ENCODE measurements at regions not wholly inside any gene's neighbourhood (a gene's known extent, or its start where the extent isn't known, plus 50 kb on each side); places are given as distances from the start of the nearest gene placed in this dataset.

DNA sequence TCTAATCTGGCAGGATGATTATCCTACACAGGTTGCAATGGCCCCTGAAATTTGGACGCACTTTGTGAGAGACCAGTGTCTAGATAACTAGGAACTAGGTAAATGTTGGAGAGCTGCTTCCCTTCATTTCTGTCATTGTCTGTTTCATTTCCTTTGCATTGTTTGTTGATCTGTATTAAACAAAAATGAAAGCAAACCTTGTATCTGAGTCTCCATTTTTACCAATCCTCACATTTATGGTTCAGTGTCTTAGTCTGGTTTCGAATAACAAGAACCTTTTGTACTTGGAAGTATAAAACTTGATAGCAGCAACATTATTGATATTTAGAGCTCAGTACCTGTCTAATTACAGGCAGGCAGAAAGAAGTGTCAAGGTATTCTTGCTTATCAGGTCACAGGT is 105.5 kb downstream of the MRPS30 start:
- H3K9me3 ChIP-seq (ENCODE audit: low read length), result no peaks in the 10 kb centered on the region
- H3K36me3 ChIP-seq (ENCODE audit: insufficient read depth, low read length), result no peaks in the 10 kb centered on the region
- TF ChIP-seq TAF1 (IDR thresholded peaks at IDR 0.05; ENCODE audit: low read depth) (no peak), RAD21 (conservative IDR thresholded peaks at IDR 0.05) (no peak), SMC3 (conservative IDR thresholded peaks at IDR 0.05; ENCODE audit: poor library complexity) (no peak), EP300 (conservative IDR thresholded peaks at IDR 0.05; ENCODE audit: poor library complexity, severe bottlenecking) (no peak), EZH2 (IDR thresholded peaks at IDR 0.05; ENCODE audit: borderline replicate concordance, insufficient read depth, low read length, poor library complexity, severe bottlenecking) (no peak), POLR2AphosphoS5 (IDR thresholded peaks at IDR 0.05) (no peak), MXI1 (conservative IDR thresholded peaks at IDR 0.05; ENCODE audit: poor library complexity, severe bottlenecking) (no peak)
- TF ChIP-seq, protein P1, sequence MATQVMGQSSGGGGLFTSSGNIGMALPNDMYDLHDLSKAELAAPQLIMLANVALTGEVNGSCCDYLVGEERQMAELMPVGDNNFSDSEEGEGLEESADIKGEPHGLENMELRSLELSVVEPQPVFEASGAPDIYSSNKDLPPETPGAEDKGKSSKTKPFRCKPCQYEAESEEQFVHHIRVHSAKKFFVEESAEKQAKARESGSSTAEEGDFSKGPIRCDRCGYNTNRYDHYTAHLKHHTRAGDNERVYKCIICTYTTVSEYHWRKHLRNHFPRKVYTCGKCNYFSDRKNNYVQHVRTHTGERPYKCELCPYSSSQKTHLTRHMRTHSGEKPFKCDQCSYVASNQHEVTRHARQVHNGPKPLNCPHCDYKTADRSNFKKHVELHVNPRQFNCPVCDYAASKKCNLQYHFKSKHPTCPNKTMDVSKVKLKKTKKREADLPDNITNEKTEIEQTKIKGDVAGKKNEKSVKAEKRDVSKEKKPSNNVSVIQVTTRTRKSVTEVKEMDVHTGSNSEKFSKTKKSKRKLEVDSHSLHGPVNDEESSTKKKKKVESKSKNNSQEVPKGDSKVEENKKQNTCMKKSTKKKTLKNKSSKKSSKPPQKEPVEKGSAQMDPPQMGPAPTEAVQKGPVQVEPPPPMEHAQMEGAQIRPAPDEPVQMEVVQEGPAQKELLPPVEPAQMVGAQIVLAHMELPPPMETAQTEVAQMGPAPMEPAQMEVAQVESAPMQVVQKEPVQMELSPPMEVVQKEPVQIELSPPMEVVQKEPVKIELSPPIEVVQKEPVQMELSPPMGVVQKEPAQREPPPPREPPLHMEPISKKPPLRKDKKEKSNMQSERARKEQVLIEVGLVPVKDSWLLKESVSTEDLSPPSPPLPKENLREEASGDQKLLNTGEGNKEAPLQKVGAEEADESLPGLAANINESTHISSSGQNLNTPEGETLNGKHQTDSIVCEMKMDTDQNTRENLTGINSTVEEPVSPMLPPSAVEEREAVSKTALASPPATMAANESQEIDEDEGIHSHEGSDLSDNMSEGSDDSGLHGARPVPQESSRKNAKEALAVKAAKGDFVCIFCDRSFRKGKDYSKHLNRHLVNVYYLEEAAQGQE (IDR thresholded peaks at IDR 0.05; ENCODE audit: borderline replicate concordance), result no peak
- TF ChIP-seq, protein P2, sequence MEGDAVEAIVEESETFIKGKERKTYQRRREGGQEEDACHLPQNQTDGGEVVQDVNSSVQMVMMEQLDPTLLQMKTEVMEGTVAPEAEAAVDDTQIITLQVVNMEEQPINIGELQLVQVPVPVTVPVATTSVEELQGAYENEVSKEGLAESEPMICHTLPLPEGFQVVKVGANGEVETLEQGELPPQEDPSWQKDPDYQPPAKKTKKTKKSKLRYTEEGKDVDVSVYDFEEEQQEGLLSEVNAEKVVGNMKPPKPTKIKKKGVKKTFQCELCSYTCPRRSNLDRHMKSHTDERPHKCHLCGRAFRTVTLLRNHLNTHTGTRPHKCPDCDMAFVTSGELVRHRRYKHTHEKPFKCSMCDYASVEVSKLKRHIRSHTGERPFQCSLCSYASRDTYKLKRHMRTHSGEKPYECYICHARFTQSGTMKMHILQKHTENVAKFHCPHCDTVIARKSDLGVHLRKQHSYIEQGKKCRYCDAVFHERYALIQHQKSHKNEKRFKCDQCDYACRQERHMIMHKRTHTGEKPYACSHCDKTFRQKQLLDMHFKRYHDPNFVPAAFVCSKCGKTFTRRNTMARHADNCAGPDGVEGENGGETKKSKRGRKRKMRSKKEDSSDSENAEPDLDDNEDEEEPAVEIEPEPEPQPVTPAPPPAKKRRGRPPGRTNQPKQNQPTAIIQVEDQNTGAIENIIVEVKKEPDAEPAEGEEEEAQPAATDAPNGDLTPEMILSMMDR (IDR thresholded peaks at IDR 0.05; ENCODE audit: poor library complexity, severe bottlenecking), result no peak
- no peak overlapping the region for H2AFZ ChIP-seq (ENCODE audit: low read depth, low read length)
- H3K27ac ChIP-seq (ENCODE audit: low read length), result no peak overlapping the region
- H3K9me2 ChIP-seq (ENCODE audit: insufficient read depth, low read length), result no peaks in the 10 kb centered on the region
- H3F3A ChIP-seq (ENCODE audit: insufficient read depth, low read length, poor library complexity, severe bottlenecking), result no peaks in the 10 kb centered on the region
- no peak overlapping the region for H3K4me3 ChIP-seq (ENCODE audit: low read length)
- H3K4me2 ChIP-seq (ENCODE audit: low read length), result no peak overlapping the region
- no peaks in the 10 kb centered on the region for H4K20me1 ChIP-seq (ENCODE audit: insufficient read depth)
- no peaks in the 10 kb centered on the region for H3K27me3 ChIP-seq (ENCODE audit: insufficient read depth, low read depth, low read length)
- no peak overlapping the region for H3K9ac ChIP-seq (ENCODE audit: low read length)
- no peaks in the 10 kb centered on the region for H3K79me2 ChIP-seq (replicated peaks; ENCODE audit: insufficient read depth, low read length)

DNA sequence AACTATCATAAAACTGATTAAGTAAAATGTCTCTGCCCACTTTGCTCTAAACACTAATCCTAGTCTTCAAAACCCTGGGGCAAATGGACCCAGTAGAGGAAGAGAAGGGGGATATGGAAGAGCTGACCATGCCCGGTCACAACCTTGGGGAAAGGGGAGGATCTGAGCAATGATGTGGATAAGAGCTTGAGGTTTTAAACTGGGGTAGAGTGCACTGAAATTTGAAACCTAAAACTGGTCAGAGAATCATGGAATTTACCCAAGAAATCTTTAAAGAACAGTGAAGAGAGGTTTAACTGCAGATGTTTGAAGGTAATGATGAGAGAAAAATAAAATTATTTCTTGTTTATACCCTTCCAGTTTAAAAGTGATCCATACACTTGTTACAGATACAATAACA is 110.8 kb downstream of the MRPS30 start:
- Histone ChIP-seq H3K4me3 (ENCODE audit: low read length) (no peak overlapping the region), H2AFZ (ENCODE audit: low read depth, low read length) (no peak overlapping the region), H3K9me2 (ENCODE audit: insufficient read depth, low read length) (no peaks in the 10 kb centered on the region), H4K20me1 (ENCODE audit: insufficient read depth) (no peaks in the 10 kb centered on the region), H3K9ac (ENCODE audit: low read length) (no peak overlapping the region), H3F3A (ENCODE audit: insufficient read depth, low read length, poor library complexity, severe bottlenecking) (no peaks in the 10 kb centered on the region), H3K27me3 (ENCODE audit: insufficient read depth, low read depth, low read length) (no peaks in the 10 kb centered on the region), H3K36me3 (ENCODE audit: insufficient read depth, low read length) (no peaks in the 10 kb centered on the region), H3K79me2 (replicated peaks; ENCODE audit: insufficient read depth, low read length) (no peaks in the 10 kb centered on the region), H3K27ac (ENCODE audit: low read length) (no peak overlapping the region), H3K4me2 (ENCODE audit: low read length) (no peak overlapping the region), H3K9me3 (ENCODE audit: low read length) (no peaks in the 10 kb centered on the region)
- TF ChIP-seq, protein P1 (IDR thresholded peaks at IDR 0.05; ENCODE audit: borderline replicate concordance), result no peak
- TF ChIP-seq POLR2AphosphoS5 (IDR thresholded peaks at IDR 0.05) (no peak), TAF1 (IDR thresholded peaks at IDR 0.05; ENCODE audit: low read depth) (no peak), SMC3 (conservative IDR thresholded peaks at IDR 0.05; ENCODE audit: poor library complexity) (no peak), EZH2 (IDR thresholded peaks at IDR 0.05; ENCODE audit: borderline replicate concordance, insufficient read depth, low read length, poor library complexity, severe bottlenecking) (no peak), RAD21 (conservative IDR thresholded peaks at IDR 0.05) (no peak), EP300 (conservative IDR thresholded peaks at IDR 0.05; ENCODE audit: poor library complexity, severe bottlenecking) (no peak)
- TF ChIP-seq, protein P2 (IDR thresholded peaks at IDR 0.05; ENCODE audit: poor library complexity, severe bottlenecking), result no peak
